ENCODE measurements at regions not wholly inside any gene's neighbourhood (a gene's known extent, or its start where the extent isn't known, plus 50 kb on each side); places are given as distances from the start of the nearest gene placed in this dataset.

DNA sequence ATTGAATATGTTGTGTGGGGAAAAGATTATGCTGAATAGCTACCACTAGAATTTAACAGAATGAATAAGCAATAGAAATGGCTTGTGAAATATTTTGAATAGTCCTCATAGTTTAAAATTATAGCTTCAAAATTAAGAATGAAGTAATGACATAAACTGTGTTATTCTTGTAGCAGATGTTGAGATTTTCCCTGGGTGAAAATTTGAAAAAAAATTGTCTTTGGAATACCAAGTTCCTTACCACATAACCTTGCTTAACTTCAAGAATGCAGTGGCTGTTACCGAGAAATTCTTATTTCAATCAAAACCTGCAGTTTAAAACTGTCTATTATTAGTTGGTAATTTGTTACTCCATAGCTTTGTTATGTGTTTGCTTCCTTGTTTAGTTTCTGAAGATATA is 1268.6 kb downstream of the RAPGEF2 start:
- no peak for TF ChIP-seq ZFX (IDR thresholded peaks at IDR 0.05; ENCODE audit: borderline replicate concordance)
- TF ChIP-seq, protein P1, sequence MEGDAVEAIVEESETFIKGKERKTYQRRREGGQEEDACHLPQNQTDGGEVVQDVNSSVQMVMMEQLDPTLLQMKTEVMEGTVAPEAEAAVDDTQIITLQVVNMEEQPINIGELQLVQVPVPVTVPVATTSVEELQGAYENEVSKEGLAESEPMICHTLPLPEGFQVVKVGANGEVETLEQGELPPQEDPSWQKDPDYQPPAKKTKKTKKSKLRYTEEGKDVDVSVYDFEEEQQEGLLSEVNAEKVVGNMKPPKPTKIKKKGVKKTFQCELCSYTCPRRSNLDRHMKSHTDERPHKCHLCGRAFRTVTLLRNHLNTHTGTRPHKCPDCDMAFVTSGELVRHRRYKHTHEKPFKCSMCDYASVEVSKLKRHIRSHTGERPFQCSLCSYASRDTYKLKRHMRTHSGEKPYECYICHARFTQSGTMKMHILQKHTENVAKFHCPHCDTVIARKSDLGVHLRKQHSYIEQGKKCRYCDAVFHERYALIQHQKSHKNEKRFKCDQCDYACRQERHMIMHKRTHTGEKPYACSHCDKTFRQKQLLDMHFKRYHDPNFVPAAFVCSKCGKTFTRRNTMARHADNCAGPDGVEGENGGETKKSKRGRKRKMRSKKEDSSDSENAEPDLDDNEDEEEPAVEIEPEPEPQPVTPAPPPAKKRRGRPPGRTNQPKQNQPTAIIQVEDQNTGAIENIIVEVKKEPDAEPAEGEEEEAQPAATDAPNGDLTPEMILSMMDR (IDR thresholded peaks at IDR 0.05) = no peak
- H3K27ac ChIP-seq = no peak overlapping the region

DNA sequence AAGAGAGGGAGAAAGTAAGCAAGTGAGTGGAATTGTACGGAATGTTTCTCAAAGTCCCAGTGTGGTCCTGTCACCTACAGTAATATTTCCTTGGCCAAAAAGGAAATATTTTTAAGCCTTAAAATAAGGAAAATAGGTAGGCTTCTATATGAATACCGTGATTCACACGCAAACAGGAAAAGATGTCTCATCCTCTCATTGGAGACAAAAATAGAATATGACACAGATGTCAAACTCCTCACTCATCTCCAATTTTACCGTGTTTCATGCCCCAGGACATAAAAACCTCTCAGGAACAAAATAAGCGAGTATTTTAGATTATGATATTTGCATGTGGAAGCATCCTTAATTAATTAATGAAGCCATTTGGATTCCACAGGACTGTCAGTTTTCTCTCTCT is 1269.5 kb downstream of the RAPGEF2 start:
- no peak for TF ChIP-seq ZFX (IDR thresholded peaks at IDR 0.05; ENCODE audit: borderline replicate concordance)
- TF ChIP-seq, protein P1 (IDR thresholded peaks at IDR 0.05) = no peak
- H3K27ac ChIP-seq = no peak overlapping the region

DNA sequence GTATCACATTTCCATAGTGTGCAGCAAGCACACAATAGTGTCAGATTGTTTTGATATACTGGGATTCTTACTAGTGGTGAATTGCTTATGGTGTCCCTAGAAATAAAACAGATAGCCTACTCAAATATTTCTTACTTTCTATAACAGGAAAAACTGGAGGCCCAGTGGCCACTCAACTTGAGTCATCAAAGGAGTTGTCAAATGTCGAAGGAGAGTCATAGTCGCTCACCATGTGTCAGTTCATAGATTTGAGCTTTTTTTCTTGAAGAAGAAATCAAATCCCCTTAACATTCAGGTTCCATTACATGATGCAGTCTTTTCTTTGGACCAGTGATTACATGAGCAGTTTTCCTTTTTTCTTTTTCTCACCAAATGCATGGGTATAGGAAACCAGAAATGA is 1271.0 kb downstream of the RAPGEF2 start:
- no peak for TF ChIP-seq ZFX (IDR thresholded peaks at IDR 0.05; ENCODE audit: borderline replicate concordance)
- TF ChIP-seq, protein P1 (IDR thresholded peaks at IDR 0.05) = no peak
- no peak overlapping the region for H3K27ac ChIP-seq

DNA sequence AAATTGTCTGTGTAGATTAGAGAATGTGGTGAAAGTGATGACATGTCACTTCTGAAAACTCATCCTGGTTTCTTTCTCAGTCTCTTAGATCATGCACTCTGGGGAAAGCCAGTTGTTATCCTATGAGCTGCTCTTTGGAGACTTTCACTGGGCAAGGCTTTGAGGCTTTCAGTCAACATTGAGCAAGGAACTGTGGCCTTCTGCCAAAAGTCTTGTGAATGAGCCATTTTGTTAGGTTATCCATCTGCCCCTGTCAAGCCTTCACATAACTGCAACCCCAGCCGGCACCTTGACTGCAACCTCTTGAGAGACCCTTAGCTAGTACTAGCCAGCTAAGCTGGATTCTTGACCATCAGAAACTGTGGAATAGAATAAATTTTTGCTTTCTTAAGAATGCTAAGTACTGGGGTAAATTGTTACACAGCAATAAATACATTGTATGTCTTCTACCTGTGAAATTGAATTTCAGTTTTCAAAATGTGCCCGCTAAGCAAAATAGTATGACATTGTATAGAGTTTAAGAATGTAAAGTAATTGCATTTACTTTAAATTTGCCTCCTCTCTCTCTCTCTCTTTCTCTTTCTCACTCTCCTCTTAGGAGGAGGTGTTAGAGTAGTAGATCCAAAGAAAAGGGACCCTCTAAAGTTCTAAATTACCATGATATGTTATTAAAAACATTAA is 1273.0 kb downstream of the RAPGEF2 start:
- H3K27ac ChIP-seq = no peak overlapping the region
- no peak for TF ChIP-seq ZFX (IDR thresholded peaks at IDR 0.05; ENCODE audit: borderline replicate concordance)
- TF ChIP-seq, protein P1 (IDR thresholded peaks at IDR 0.05) = no peak

DNA sequence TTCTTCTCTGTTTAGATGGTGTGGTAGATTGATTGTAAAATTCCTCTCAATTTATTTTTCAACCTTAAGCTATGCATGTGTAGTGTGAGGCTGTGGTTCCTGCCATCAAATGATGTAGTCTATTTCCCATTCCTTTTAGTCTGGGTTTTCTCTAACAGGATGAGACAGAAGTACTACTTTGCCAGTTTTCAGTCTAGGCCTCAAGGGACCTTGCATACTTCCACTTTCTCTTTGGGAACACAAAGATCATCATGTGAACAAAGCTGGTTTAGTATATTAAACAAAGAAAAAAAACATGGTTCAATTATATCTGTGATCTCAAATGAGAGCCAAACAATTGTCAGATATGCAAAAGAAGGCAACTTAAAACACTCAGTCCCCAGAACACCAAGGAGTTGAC is 1284.0 kb downstream of the RAPGEF2 start:
- no peak overlapping the region for H3K27ac ChIP-seq
- no peak for TF ChIP-seq ZFX (IDR thresholded peaks at IDR 0.05; ENCODE audit: borderline replicate concordance)
- TF ChIP-seq, protein P1 (IDR thresholded peaks at IDR 0.05) = no peak

DNA sequence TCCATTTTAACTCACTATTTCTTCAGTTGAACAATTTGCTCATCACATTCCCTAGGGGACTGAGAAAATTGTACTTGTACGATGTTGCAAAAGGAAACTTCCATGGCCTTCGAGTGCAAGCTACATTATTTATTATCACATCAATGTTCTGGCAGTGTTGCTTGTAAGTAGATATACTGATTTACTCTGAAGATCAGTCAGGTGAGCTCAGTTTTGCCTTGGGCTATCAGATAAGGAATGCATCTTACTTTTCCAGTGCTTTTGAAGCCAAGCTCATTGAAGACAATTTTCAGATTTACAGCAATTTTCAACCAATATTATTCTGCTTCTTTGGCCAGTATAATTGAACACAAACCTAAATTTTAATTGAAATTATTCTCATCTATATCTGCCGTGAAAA is 1296.9 kb downstream of the RAPGEF2 start:
- TF ChIP-seq, protein P1 (IDR thresholded peaks at IDR 0.05) = no peak
- TF ChIP-seq ZFX (IDR thresholded peaks at IDR 0.05; ENCODE audit: borderline replicate concordance) = no peak
- no peak overlapping the region for H3K27ac ChIP-seq

DNA sequence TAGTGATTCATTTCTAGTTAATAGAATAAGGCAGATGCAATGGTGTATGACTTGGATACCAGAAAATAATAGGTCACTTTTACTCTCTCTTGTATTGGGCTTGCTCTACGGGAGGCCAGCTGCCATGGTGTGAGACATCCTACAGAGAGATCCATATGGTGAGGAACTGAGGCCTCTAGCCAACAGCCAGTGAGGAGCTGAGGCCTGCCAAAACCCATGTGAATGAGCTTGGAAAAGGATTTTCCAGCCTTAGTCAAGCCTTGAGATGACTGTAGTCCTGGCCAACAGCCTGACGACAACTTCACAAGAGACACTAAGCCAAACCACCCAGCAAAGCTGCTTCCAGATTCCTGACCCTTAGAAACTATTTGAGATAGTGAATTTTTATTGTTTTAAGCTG is 1300.2 kb downstream of the RAPGEF2 start:
- TF ChIP-seq ZFX (IDR thresholded peaks at IDR 0.05; ENCODE audit: borderline replicate concordance) = no peak
- TF ChIP-seq, protein P1 (IDR thresholded peaks at IDR 0.05) = no peak
- no peak overlapping the region for H3K27ac ChIP-seq

Measured in 22Rv1 (cell line).